ENCODE measurements at regions not wholly inside any gene's neighbourhood (a gene's known extent, or its start where the extent isn't known, plus 50 kb on each side); places are given as distances from the start of the nearest gene placed in this dataset.

DNA sequence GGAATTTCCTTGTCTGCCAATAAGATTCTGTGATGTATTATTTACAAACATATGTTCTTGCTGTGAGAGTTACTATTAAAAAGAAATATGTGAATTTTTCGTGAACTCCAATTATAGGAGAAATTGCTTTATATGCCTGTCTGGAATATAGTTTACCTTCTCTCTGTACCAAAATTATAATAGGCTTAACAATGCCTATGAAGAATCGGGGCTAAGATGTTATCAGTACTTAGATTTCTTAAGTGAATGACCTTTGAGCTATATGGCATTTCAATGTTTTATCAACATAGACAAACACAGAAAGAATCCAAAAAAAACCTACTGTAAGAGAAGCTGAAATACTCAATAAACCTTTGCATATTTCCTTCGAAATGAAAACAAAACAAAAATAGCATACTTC, 323.1 kb upstream of the ADAMTS5 start:
- Histone ChIP-seq H3K36me3 (ENCODE audit: control insufficient read depth in 2 of 2, extremely low read depth in 1 of 2, insufficient read depth in 2 of 2, low read length in 2 of 2) (no peaks in the 10 kb centered on the region), H3K4me3 (replicated peaks in 1 of 3; ENCODE audit: insufficient read depth in 1 of 3, low read depth in 1 of 3, low read length in 3 of 3) (no peak overlapping the region), H2AFZ (ENCODE audit: low read depth, low read length) (no peak overlapping the region), H3K9me3 (replicated peaks; ENCODE audit: control insufficient read depth, insufficient read depth, low read length) (no peaks in the 10 kb centered on the region), H3K9ac (replicated peaks; ENCODE audit: extremely low read depth, insufficient read depth, low read length) (no peak overlapping the region), H3K4me1 (ENCODE audit: control insufficient read depth, extremely low read depth, insufficient read depth, low read length) (no peaks in the 10 kb centered on the region), H4K20me1 (replicated peaks; ENCODE audit: control insufficient read depth, extremely low read depth, insufficient read depth, low read length) (no peaks in the 10 kb centered on the region), H3K27me3 (ENCODE audit: control insufficient read depth in 2 of 2, insufficient read depth in 2 of 2, low read length in 2 of 2) (no peaks in the 10 kb centered on the region), H3K79me2 (ENCODE audit: control insufficient read depth, insufficient read depth, low read length) (no peaks in the 10 kb centered on the region), H3K27ac (ENCODE audit: insufficient read depth, low read depth, low read length) (no peak overlapping the region), H3K9me1 (replicated peaks; ENCODE audit: control insufficient read depth, extremely low read depth, insufficient read depth, low read length) (no peaks in the 10 kb centered on the region), H3K4me2 (ENCODE audit: insufficient read depth, low read length) (no peak overlapping the region)
- dilution Hi-C loops (cut with MboI; ENCODE audit: extremely low pct_ligation_motif_present, low sequenced_read_pairs) (no loop called here), intact Hi-C loops (cut with micrococcal nuclease) (no loop called here)
- POLR2A ChIA-PET = no interaction called here
- TF ChIP-seq POLR2AphosphoS5 (IDR thresholded peaks at IDR 0.05; ENCODE audit: insufficient read depth, low read depth, low read length) = no peak
- TF ChIP-seq, protein P1, sequence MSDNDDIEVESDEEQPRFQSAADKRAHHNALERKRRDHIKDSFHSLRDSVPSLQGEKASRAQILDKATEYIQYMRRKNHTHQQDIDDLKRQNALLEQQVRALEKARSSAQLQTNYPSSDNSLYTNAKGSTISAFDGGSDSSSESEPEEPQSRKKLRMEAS (IDR thresholded peaks at IDR 0.05; ENCODE audit: insufficient read depth, insufficient read length) = no peak
- no peak for TF ChIP-seq MYC (IDR thresholded peaks at IDR 0.05; ENCODE audit: low read depth, low read length)
- TF ChIP-seq FOS (IDR thresholded peaks at IDR 0.05; ENCODE audit: borderline replicate concordance, insufficient read depth, low read length) = no peak
- no peak for TF ChIP-seq EZH2 (IDR thresholded peaks at IDR 0.05; ENCODE audit: borderline replicate concordance, low read depth, low read length, severe bottlenecking)
- no peak for TF ChIP-seq POLR2A (IDR thresholded peaks at IDR 0.05; ENCODE audit: low read depth, low read length)
- no peak for TF ChIP-seq CTCF (IDR thresholded peaks at IDR 0.05; ENCODE audit: extremely low read depth in 1 of 2, insufficient read depth in 1 of 2, low read depth in 1 of 2, low read length in 2 of 2)
- no peak for TF ChIP-seq JUN (IDR thresholded peaks at IDR 0.05; ENCODE audit: borderline replicate concordance, insufficient read depth, insufficient read length, low read depth)
- TF ChIP-seq GATA2 (IDR thresholded peaks at IDR 0.05; ENCODE audit: insufficient read depth, insufficient read length, low read depth, low read length) = no peak
- no peak for DNase-seq (ENCODE audit: low read depth, low spot score)
- no peak for FAIRE-seq
- no TSS peak for BruUV-seq (replicated peaks)
- CTCF ChIA-PET = interaction anchor here (1.0 kb wide), 1 partner anchor 19 kb away, joined by 3 read pairs; no protein-coding TSS in a partner anchor
